ENCODE measurements at regions not wholly inside any gene's neighbourhood (a gene's known extent, or its start where the extent isn't known, plus 50 kb on each side); places are given as distances from the start of the nearest gene placed in this dataset.

- TF ChIP-seq, protein P1, sequence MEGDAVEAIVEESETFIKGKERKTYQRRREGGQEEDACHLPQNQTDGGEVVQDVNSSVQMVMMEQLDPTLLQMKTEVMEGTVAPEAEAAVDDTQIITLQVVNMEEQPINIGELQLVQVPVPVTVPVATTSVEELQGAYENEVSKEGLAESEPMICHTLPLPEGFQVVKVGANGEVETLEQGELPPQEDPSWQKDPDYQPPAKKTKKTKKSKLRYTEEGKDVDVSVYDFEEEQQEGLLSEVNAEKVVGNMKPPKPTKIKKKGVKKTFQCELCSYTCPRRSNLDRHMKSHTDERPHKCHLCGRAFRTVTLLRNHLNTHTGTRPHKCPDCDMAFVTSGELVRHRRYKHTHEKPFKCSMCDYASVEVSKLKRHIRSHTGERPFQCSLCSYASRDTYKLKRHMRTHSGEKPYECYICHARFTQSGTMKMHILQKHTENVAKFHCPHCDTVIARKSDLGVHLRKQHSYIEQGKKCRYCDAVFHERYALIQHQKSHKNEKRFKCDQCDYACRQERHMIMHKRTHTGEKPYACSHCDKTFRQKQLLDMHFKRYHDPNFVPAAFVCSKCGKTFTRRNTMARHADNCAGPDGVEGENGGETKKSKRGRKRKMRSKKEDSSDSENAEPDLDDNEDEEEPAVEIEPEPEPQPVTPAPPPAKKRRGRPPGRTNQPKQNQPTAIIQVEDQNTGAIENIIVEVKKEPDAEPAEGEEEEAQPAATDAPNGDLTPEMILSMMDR (IDR thresholded peaks at IDR 0.05) = no peak
- no peak for TF ChIP-seq POLR2A (IDR thresholded peaks at IDR 0.05)
Observed at GRCh38 chr3:80068459-80068858, 300.7 kb upstream of the ROBO1 start.

Measured in prostate gland (tissue), 2 donors.